Psoas muscle (tissue), 7 donors: ENCODE measurements at regions not wholly inside any gene's neighbourhood (a gene's known extent, or its start where the extent isn't known, plus 50 kb on each side); places are given as distances from the start of the nearest gene placed in this dataset.

ENCODE experiments used
- ATAC-seq, 4 donors: fragments of 200-7000 bp; cut with Tn5 transposase; one replicate each; pipeline ENCODE4 v1.9.1; 2020; ENCODE audit warnings: moderate library complexity in 3 of 4, mild to moderate bottlenecking in 2 of 4
- DNase-seq, 2 donors: peaks; one replicate each; pipeline ENCODE4 v3.0.0-alpha.2; 2020
- H3K27ac ChIP-seq: fragments of 200-600 bp; one replicate; pipeline ENCODE4 v1.8.0; 2022
- H3K27me3 ChIP-seq, 3 donors: fragments of 200-600 bp in 1 of 3; one replicate each; pipeline versions ENCODE4 v1.6.1 to v1.8.0; 2013 to 2022; ENCODE audit warnings: low read length in 2 of 3, mild to moderate bottlenecking in 2 of 3, moderate library complexity in 1 of 3; ENCODE audit not compliant: insufficient read depth in 3 of 3
- H3K36me3 ChIP-seq, 2 donors: fragments of 200-600 bp in 1 of 2; one replicate each; pipeline versions ENCODE4 v1.6.1 to v1.8.0; 2013 to 2022; ENCODE audit warnings: low read depth in 1 of 2, mild to moderate bottlenecking in 1 of 2, moderate library complexity in 1 of 2; ENCODE audit not compliant: insufficient read depth in 1 of 2
- H3K4me1 ChIP-seq: fragments of 200-600 bp; one replicate; pipeline ENCODE4 v1.8.0; 2022
- H3K4me3 ChIP-seq: fragments of 200-600 bp; one replicate; pipeline ENCODE4 v1.8.0; 2022; ENCODE audit warnings: mild to moderate bottlenecking
- H3K9me3 ChIP-seq: fragments of 200-600 bp; one replicate; pipeline ENCODE4 v1.8.0; 2022
- WGBS, 3 donors: extraction: QIAGEN DNeasy Blood & Tissue Kit; methylation state at CpG; one replicate each; pipeline versions ENCODE4 v1.1.6 to v1.1.7; 2013; 5-methylcytosine and 5-hydroxymethylcytosine counted together
- intact Hi-C, 2 donors: fragments of 100-400 bp; cut with DNase I; formaldehyde crosslinking; loops; one replicate each; pipeline versions ENCODE4 v1.11.0 to v1.14.2; 2022
- TF ChIP-seq, protein P1 (sequence below): fragments of 200-600 bp; IDR thresholded peaks from one replicate; pipeline ENCODE4 v1.8.0; 2022; ENCODE audit warnings: antibody characterized with exemption
- donor health status: healthy with polysubstance abuse.
- donor health status: DM: no; HTN: no; CAD: no; lungs with moderate emphysema.
- donor health status: Bipolar disorder and iron deficiency.
- donor health status: healthy.
- donor health status: DM: yes; HTN: yes; CAD: no.
- donor health status: DM: no; HTN: no; CAD: no.
- donor health status: DM: yes; HTN: yes; CAD: no.

DNA sequence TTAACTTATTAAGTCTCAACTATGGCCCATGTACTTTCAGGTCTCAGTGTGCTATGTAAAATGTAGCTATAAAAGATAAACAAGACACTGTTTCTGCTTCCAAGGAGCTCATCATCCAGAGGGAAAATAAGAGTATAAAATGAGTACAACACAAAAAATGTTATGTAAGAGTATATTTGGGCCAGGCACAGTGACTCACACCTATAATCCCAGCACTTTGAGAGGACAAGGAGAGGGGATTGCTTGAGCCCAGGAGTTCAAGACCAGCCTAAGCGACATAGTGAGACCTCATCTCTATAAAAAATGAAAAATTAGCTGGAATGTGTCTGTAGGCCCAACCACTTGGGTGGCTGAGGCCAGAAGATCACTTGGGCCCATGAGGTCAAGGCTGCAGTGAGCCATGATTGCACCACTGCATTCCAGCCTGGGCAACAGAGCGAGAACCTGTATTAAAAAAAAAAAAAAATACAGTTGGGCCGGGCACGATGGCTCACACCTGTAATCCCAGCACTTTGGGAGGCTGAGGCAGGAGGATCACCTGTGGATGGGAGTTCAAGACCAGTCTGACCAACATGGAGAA is 124.0 kb downstream of the EDN1 start:
- DNase-seq, result no peak

DNA sequence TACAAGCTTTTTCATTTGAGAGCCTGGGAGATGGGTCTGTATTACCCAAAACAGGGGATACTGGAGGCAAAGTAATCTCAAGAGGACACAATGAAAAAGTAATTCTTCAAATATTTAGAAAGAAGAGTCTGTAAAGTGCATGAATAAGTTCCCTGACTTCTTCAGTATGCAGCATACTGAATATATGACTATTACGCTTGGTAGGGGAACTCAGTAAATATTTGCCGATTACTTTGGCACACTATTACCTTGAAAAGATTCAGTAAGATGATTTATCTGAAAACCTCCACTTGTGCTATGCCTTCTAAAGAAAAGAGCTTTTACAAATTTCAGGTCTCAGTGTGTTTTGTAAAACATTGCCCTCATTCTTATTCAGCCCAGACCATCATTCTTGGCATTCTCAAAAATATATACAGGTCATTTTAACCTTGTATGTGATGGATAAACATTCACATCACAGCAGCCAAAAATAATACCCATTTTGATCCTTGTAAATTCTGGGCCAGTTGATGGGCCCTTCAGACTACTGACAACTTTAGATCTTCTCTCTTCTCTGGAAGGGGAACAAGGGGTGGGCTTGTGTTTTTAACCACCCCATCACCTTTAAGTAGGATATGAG is 125.9 kb downstream of the EDN1 start:
- no peak for DNase-seq
- no peak overlapping the region for H3K4me3 ChIP-seq
- H3K27ac ChIP-seq, result no peak overlapping the region

More for the DNA sequence above, 124.0 kb downstream of the EDN1 start:
- no peak overlapping the region for H3K4me3 ChIP-seq
- 91 to 92% (median 92%) methylated on average over 4 of the region's 4 CpGs for WGBS, 3 donors
- TF ChIP-seq, protein P1, sequence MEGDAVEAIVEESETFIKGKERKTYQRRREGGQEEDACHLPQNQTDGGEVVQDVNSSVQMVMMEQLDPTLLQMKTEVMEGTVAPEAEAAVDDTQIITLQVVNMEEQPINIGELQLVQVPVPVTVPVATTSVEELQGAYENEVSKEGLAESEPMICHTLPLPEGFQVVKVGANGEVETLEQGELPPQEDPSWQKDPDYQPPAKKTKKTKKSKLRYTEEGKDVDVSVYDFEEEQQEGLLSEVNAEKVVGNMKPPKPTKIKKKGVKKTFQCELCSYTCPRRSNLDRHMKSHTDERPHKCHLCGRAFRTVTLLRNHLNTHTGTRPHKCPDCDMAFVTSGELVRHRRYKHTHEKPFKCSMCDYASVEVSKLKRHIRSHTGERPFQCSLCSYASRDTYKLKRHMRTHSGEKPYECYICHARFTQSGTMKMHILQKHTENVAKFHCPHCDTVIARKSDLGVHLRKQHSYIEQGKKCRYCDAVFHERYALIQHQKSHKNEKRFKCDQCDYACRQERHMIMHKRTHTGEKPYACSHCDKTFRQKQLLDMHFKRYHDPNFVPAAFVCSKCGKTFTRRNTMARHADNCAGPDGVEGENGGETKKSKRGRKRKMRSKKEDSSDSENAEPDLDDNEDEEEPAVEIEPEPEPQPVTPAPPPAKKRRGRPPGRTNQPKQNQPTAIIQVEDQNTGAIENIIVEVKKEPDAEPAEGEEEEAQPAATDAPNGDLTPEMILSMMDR, result no peak
- no peaks in the 10 kb centered on the region for H3K27me3 ChIP-seq
- ATAC-seq, result no peak
- H3K36me3 ChIP-seq, result no peaks in the 10 kb centered on the region
- H3K9me3 ChIP-seq, result no peaks in the 10 kb centered on the region
- no peaks in the 10 kb centered on the region for H3K4me1 ChIP-seq
- no peak overlapping the region for H3K27ac ChIP-seq
- intact Hi-C loops, result no loop called here

DNA sequence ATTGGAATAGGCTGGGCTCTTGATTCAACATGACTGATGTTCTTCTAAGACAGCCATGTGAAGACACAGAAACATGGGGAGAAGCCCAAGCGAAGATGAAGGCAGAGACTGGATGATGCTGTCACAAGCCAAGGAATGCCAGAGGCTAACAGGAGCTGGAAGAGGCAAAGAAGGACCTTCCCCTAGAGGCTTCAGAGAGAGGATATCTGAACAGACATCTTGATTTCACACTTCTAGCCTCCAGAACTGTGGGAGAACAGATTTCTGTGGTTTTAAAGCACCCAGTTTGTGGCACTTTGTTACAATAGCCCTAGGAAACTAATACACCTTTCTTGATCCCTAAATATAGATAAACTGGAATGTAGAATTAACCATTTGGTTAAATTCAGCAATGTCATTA is 127.0 kb downstream of the EDN1 start:
- Histone ChIP-seq H3K4me3 (no peak overlapping the region), H3K36me3 (no peaks in the 10 kb centered on the region), H3K9me3 (no peaks in the 10 kb centered on the region), H3K4me1 (no peaks in the 10 kb centered on the region), H3K27ac (no peak overlapping the region), H3K27me3 (no peaks in the 10 kb centered on the region)
- DNase-seq (no peak), ATAC-seq (no peak)
- 69 to 96% (median 95%) methylated on average over 1 of the region's 1 CpG for WGBS, 3 donors
- intact Hi-C loops, result no loop called here
- TF ChIP-seq, protein P1, result no peak

More for the DNA sequence above, 125.9 kb downstream of the EDN1 start:
- 90 to 97% (median 95%) methylated on average over 2 of the region's 2 CpGs for WGBS, 3 donors
- TF ChIP-seq, protein P1, result no peak
- no peaks in the 10 kb centered on the region for H3K36me3 ChIP-seq
- intact Hi-C loops, result no loop called here
- H3K9me3 ChIP-seq, result no peaks in the 10 kb centered on the region
- H3K27me3 ChIP-seq, result no peaks in the 10 kb centered on the region
- ATAC-seq, result no peak
- H3K4me1 ChIP-seq, result no peaks in the 10 kb centered on the region

DNA sequence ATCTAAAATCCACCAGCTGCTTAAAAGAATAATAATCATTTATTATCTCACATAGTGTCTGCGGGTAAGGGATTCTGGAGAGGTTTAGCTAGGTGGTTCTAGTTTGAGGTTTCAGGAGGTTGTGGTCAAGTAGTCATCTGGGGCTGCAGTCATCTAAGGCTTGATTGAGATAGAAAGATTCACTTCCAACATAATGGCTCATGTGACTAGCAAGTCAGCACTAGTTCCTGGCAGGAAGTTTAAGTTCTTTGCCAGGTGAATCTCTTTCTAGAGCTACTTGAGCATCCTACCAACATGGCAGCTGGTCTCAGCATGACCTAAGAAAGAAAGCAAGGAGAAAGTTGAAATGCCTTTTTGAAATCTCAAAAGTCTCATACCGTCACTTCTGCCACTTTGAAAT is 128.8 kb downstream of the EDN1 start:
- DNase-seq, result no peak
- WGBS, 3 donors, result 89 to 95% (median 91%) methylated on average over 2 of the region's 2 CpGs
- intact Hi-C loops, result no loop called here
- Histone ChIP-seq H3K4me3 (no peak overlapping the region), H3K36me3 (no peaks in the 10 kb centered on the region), H3K27me3 (no peaks in the 10 kb centered on the region), H3K4me1 (no peaks in the 10 kb centered on the region), H3K27ac (no peak overlapping the region), H3K9me3 (no peaks in the 10 kb centered on the region)
- ATAC-seq, result no peak
- TF ChIP-seq, protein P1, result no peak
